ACHN (cell line): ENCODE measurements at regions not wholly inside any gene's neighbourhood (a gene's known extent, or its start where the extent isn't known, plus 50 kb on each side); places are given as distances from the start of the nearest gene placed in this dataset.
"Not testable (repeated sequence)": the region's sequence is repeated elsewhere in the genome, so short reads cannot be mapped to it uniquely, and the experiment has no call there.

Experiments used
- DNase-seq: peaks from one replicate; pipeline ENCODE4 v3.0.0-alpha.2; 2015
- in situ Hi-C: cut with HindIII; loops from 2 replicates; pipeline ENCODE4 v1.10.0; 2017; ENCODE audit warnings: low sequenced_read_pairs, low pct_ligation_motif_present, low pct_unique_long_range_greater_than_20kb

- DNase-seq, result no peak
- in situ Hi-C loops, result no loop called here
These were observed 85.3 kb upstream of the AKAP12 start for GRCh38 chr6:151154418-151154817.

- DNase-seq, result no peak
- in situ Hi-C loops, result no loop called here
These were observed 84.7 kb upstream of the AKAP12 start for GRCh38 chr6:151155095-151155494.

- DNase-seq, result peak; percentile 47
These were observed 78.6 kb upstream of the AKAP12 start for GRCh38 chr6:151160929-151161757.

DNA sequence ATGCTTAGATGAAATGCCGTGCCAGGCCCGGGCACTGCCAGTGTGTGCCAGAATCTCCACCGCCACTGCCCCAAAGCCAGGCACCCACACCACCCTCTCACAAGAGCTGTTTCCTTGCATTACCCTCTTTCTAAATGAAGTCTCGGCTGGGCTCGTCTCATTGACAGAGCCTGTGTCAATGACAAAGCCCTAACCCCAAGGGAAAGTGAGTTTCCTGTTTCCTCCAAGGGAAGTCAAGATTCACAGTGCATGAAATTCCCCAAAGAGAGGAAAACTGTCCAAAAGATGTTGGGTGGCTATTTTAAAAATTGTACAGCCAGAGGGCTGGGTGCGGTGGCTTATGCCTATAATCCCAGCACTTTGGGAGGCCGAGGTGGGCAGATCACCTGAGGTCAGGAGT, 75.4 kb upstream of the AKAP12 start:
- in situ Hi-C loops, result no loop called here
- DNase-seq, result no peak

More at GRCh38 chr6:151160929-151161757, 78.6 kb upstream of the AKAP12 start:
- in situ Hi-C loops, result no loop called here

GRCh38 chr6:151166180-151166579, 73.6 kb upstream of the AKAP12 start:
- in situ Hi-C loops, result no loop called here

DNA sequence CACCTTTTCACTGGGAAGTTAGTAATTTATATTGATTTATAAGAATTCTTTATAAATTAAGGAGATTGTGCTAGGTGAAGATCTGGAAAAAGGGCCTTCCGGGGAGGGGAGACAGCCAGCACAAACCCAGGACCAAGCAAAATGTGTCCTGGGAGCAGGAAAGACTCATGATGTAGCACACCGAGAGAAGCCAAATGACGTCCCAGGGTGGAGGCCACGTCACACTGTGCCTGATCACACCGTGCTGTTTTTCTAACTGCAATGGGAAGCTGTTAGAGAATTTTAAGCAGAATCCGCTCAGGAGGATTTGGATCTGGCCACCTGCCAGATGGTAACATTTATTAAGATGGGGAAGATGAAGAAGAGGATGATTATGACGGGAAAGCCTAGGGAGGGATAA, 72.7 kb upstream of the AKAP12 start:
- DNase-seq, result no peak
- in situ Hi-C loops, result no loop called here

More at GRCh38 chr6:151166180-151166579, 73.6 kb upstream of the AKAP12 start:
- no peak for DNase-seq

- DNase-seq, result no peak
- in situ Hi-C loops, result no loop called here
These were observed 69.0 kb upstream of the AKAP12 start for GRCh38 chr6:151170622-151171246.

DNA sequence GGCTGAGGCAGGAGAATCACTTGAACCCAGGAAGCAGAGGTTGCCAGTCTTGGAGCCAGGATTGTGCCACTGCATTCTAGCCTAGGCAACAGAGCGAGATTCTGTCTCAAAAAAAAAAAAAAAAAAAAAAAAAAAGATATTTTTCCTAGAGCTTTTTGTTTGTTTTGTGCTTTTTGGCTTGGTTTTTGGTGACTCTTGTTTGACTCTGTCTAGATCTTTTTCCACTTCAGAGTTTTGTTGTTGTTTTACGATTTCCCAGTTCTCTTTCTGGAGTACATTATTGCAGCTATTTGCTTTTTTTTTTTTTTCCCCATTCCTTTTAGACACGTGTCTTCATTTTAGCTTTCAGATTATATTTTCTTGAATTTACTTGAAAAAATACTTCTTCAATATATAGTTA, 67.0 kb upstream of the AKAP12 start:
- in situ Hi-C loops, result no loop called here
- no peak for DNase-seq

GRCh38 chr6:151175662-151176445, 63.9 kb upstream of the AKAP12 start:
- DNase-seq, result no peak
- in situ Hi-C loops, result no loop called here

DNA sequence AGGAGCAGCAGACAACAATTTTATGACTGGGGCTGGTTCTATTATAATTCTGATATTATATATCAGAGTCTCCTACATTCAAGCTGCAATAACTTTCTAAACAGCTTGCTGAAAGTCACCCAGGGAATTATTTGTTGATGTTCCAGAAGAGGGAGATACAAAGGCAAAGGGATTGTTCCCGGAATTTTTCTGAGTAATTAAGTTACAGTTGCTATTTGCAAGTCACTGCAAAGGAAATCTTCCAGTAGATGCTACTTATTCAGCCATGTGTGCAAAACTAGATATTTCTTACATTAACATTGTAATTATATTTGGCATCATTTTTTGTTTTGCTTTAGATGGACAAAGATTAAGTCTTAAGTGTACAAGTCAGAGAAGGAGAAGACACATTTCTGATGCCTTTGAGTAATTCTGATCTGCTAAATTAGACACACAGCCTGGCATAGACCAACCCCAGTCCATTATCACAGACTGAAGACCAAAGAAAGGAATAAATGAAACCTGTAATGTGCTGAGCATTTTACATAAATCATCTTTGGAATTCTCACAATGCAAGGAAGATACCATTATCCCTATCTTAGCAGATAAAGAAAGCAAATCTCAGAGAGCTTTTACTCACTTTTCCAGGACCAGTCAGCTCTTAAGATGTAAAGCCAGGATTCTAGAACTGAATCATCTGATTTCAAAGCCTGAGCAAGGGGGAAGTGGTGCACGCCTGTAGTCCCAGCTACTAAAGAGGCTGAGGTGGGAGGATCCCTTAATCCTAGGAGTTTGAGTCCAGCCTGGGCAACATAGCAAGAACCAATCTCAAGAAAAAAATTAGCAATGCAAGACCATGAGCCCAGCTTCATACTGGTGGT, 62.6 kb upstream of the AKAP12 start:
- DNase-seq, result no peak
- in situ Hi-C loops, result no loop called here

DNA sequence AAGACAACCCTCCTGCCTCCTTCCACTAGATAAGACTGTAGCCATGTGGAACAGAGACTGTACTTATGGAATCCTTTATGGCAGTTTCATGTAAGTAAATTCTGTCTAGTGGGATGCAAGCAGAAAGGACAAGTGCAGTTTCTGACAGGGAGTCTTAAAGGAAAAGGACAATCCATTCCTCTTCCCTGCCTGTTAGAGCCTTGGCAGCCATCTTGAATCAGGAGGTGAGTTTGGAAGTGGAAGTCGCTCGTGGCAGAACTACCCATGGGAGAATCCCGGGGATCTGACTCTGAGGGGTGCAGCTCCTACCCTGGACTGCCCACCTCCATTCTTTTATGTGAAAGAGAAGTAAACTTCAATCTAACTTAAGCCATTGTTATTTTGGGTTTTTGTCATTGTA, 61.4 kb upstream of the AKAP12 start:
- DNase-seq, result no peak
- in situ Hi-C loops, result no loop called here

DNA sequence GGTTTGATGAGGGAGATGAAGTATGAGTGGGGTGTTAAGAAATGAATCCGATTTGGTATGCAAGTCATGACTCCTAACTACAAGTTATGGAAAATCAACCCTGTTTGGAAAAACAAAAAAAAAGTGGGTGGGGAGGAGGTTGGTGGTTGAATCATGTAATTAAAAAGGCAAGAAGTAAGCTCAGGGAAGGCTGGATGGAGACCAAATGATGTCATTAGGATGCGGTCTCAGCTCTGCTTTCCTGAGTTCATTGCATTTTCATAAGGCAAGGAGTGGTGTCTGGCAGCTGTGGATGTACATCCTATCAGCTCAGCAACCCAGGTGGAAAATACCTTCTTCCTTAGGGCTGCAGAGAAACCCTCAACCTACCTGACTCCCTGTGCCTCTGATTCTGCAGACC, 60.4 kb upstream of the AKAP12 start:
- in situ Hi-C loops, result no loop called here
- DNase-seq, result no peak

DNA sequence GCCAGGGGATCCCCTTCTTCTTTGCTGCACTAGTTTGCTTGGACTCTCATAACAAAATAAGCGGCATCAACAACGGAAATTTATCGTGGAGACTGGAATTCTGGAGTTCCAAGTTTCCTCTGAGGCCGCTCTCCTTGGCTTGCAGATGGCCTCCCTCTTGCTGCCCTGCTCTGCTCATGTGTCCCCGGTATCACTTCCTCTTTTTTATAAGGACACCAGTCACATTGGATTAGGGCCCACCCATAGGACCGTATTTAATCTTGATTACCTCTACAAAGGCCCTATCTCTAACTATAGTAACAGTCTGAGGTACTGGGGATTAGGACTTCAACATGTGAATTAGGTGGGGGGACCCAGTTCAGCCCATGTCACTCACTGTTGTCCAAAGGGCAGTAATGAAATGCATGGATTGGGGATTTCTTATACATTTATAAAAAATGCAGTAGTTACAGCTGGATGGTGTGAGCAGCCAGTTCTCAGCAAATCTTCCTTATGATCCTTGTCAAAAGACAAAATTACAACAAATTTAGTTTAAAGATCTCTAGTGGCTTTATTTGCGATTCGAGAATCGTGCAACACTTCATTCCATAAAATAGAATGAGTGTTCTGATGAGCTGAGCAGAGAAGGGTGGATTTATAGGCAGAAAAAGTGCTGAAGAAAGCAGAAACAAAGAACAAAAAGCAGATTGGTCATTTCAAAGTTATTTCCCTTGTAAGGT, 59.3 kb upstream of the AKAP12 start:
- DNase-seq, result no peak
- in situ Hi-C loops, result no loop called here

DNA sequence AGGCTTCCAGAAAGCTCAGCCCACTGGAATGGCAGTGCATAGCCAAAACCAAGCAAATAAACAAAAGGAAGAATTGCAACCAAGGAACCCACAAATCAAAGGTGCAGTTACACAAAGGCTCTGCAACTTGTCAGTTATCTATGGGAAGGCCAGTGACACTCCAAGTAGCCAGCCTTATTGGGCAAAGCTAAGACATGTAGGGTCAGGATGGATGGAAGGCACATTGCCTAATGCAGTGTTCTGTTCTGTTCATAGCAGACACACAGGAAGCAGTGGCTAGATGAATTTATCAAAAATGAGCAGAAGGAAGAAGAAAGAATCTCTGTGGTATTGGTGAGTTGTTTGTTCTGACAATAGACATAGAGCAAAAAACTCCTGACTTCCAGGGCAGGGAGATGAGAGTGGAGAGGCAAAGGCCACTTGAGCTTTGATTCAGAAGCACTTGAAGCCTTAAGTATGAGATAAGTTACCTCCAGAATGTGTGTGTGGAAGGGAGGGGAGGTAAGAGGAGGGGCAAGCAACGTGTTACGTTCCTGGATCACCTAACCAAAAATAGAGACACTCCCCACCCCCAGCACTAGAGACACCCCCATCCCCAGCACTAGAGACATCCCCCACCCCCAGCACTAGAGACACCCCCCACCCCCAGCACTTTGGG, 57.9 kb upstream of the AKAP12 start:
- in situ Hi-C loops, result no loop called here
- DNase-seq, result no peak

- in situ Hi-C loops, DNase-seq: not testable (repeated sequence)
These were observed 56.8 kb upstream of the AKAP12 start for GRCh38 chr6:151182958-151183357.

DNA sequence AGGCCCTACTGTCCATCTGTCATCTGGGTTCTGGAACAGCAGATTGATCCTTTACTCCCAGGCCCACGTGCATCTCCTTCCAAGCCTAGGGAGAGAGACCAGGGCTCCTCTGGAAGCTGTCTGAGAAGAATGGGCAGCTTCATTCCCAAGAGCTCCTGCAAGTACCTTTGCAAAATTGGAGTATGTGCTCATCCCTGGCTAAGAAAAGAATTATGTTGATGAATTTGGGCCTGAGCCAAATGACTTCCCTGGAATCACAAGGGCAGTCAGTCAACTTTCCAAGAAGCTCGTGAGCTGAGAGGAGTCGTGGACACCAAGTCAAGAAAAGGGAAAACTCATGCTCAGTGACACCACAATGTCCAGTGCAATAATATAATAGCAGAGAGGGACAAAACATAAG, 54.6 kb upstream of the AKAP12 start:
- no peak for DNase-seq
- in situ Hi-C loops, result no loop called here

DNA sequence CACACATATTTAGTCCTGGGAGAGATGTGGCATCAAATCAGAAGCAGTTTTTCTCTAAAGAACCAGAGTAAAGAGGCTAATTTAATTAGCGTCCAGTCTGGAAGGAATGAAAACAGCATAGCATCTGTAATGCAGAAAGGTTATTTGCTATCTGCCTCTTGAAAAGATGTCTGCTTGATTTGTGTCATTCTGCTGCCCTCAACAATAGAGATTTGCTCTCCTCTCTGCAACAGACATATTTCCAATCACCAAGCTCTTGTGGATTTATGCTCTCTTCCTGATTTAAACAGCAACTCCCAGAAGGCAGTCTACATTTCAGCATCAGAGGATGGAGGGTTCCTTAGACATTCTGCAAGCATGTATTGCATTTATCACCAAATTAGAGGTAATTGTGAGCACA, 53.5 kb upstream of the AKAP12 start:
- in situ Hi-C loops, result no loop called here
- DNase-seq, result no peak
